Suprapubic skin (tissue), 4 donors: ENCODE measurements at regions not wholly inside any gene's neighbourhood (a gene's known extent, or its start where the extent isn't known, plus 50 kb on each side); places are given as distances from the start of the nearest gene placed in this dataset.

Experiments
- EP300 ChIP-seq: sonication (generic); formaldehyde crosslinking; IDR thresholded peaks from one replicate; pipeline ENCODE4 v1.6.1; 2017; ENCODE audit warnings: antibody characterized with exemption
- POLR2A ChIP-seq, 2 donors: fragments of 450-650 bp; IDR thresholded peaks; one replicate each; pipeline ENCODE4 v1.6.1; 2017; ENCODE audit warnings: antibody characterized with exemption in 2 of 2, mild to moderate bottlenecking in 2 of 2, moderate library complexity in 2 of 2
- POLR2AphosphoS5 ChIP-seq, 3 donors: sonication (generic); formaldehyde crosslinking; IDR thresholded peaks; one replicate each; pipeline ENCODE4 v1.6.1; 2017; ENCODE audit warnings: antibody characterized with exemption in 3 of 3
- TF ChIP-seq, protein P1 (sequence below), 2 donors: fragments of 200-600 bp in 1 of 2; fragments of 450-650 bp in 1 of 2; sonication (generic) in 1 of 2; IDR thresholded peaks; one replicate each; pipeline ENCODE4 v1.5.1; 2016 to 2019; ENCODE audit warnings: antibody characterized with exemption in 2 of 2, mild to moderate bottlenecking in 1 of 2, moderate library complexity in 1 of 2

GRCh38 chr12:115762936-115763335 lies 514.6 kb downstream of the MED13L start:
- no peak for TF ChIP-seq POLR2A (IDR thresholded peaks at IDR 0.05)
- TF ChIP-seq, protein P1, sequence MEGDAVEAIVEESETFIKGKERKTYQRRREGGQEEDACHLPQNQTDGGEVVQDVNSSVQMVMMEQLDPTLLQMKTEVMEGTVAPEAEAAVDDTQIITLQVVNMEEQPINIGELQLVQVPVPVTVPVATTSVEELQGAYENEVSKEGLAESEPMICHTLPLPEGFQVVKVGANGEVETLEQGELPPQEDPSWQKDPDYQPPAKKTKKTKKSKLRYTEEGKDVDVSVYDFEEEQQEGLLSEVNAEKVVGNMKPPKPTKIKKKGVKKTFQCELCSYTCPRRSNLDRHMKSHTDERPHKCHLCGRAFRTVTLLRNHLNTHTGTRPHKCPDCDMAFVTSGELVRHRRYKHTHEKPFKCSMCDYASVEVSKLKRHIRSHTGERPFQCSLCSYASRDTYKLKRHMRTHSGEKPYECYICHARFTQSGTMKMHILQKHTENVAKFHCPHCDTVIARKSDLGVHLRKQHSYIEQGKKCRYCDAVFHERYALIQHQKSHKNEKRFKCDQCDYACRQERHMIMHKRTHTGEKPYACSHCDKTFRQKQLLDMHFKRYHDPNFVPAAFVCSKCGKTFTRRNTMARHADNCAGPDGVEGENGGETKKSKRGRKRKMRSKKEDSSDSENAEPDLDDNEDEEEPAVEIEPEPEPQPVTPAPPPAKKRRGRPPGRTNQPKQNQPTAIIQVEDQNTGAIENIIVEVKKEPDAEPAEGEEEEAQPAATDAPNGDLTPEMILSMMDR (IDR thresholded peaks at IDR 0.05), result no peak
- TF ChIP-seq EP300, result no peak
- TF ChIP-seq POLR2AphosphoS5 (IDR thresholded peaks at IDR 0.05), result no peak
